ENCODE measurements at regions not wholly inside any gene's neighbourhood (a gene's known extent, or its start where the extent isn't known, plus 50 kb on each side); places are given as distances from the start of the nearest gene placed in this dataset.

- Histone ChIP-seq H3K36me3 (ENCODE audit: control insufficient read depth, insufficient read depth, low read length) (no peaks in the 10 kb centered on the region), H3K27me3 (replicated peaks; ENCODE audit: control insufficient read depth, insufficient read depth, low read length) (no peaks in the 10 kb centered on the region), H3K4me1 (0 out of 2 replicates have a peak, but pooled peaks cover 7% of the 10 kb centered on the region), H3K9me3 (no peaks in the 10 kb centered on the region; the same call in 1 of the 2 replicates), H3K4me3 (ENCODE audit: low read depth, low read length) (no peak overlapping the region)
- ChIA-PET CTCF (no interaction called here), POLR2A (no interaction called here)
- BruUV-seq (replicated peaks) = no TSS peak
- no peak overlapping the region for H3K4me3 Mint-ChIP-seq (ENCODE audit: unreplicated experiment)
- H3K36me3 Mint-ChIP-seq (ENCODE audit: insufficient read depth, unreplicated experiment) = no peaks in the 10 kb centered on the region
- H3K4me1 Mint-ChIP-seq (ENCODE audit: low read depth, unreplicated experiment) = peaks cover 7% of the 10 kb centered on the region
- no peak overlapping the region for H3K27ac Mint-ChIP-seq (ENCODE audit: unreplicated experiment)
- peaks cover 7% of the 10 kb centered on the region for H3K9me3 Mint-ChIP-seq (ENCODE audit: unreplicated experiment)
- TF ChIP-seq, protein P1, sequence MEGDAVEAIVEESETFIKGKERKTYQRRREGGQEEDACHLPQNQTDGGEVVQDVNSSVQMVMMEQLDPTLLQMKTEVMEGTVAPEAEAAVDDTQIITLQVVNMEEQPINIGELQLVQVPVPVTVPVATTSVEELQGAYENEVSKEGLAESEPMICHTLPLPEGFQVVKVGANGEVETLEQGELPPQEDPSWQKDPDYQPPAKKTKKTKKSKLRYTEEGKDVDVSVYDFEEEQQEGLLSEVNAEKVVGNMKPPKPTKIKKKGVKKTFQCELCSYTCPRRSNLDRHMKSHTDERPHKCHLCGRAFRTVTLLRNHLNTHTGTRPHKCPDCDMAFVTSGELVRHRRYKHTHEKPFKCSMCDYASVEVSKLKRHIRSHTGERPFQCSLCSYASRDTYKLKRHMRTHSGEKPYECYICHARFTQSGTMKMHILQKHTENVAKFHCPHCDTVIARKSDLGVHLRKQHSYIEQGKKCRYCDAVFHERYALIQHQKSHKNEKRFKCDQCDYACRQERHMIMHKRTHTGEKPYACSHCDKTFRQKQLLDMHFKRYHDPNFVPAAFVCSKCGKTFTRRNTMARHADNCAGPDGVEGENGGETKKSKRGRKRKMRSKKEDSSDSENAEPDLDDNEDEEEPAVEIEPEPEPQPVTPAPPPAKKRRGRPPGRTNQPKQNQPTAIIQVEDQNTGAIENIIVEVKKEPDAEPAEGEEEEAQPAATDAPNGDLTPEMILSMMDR (IDR thresholded peaks at IDR 0.05; ENCODE audit: insufficient read depth in 1 of 2, low read depth in 1 of 2, low read length in 1 of 2, severe bottlenecking in 1 of 2, unreplicated experiment in 1 of 2) = no peak
- intact Hi-C loops (cut with micrococcal nuclease; ENCODE audit: unreplicated experiment) = no loop called here
- DNase-seq = no peak
- H3K27me3 Mint-ChIP-seq (ENCODE audit: insufficient read depth, unreplicated experiment) = no peaks in the 10 kb centered on the region
Observed at GRCh38 chr6:139819776-139820175, 445.3 kb upstream of the CITED2 start.

- H3K9me3 ChIP-seq = no peaks in the 10 kb centered on the region; the same call in 1 of the 2 replicates
- no peaks in the 10 kb centered on the region for H3K4me1 ChIP-seq
- Mint-ChIP-seq H3K9me3 (ENCODE audit: unreplicated experiment) (peaks cover 7% of the 10 kb centered on the region), H3K4me3 (ENCODE audit: unreplicated experiment) (no peak overlapping the region), H3K36me3 (ENCODE audit: insufficient read depth, unreplicated experiment) (no peaks in the 10 kb centered on the region), H3K27ac (ENCODE audit: unreplicated experiment) (no peak overlapping the region), H3K4me1 (ENCODE audit: low read depth, unreplicated experiment) (no peaks in the 10 kb centered on the region), H3K27me3 (ENCODE audit: insufficient read depth, unreplicated experiment) (no peaks in the 10 kb centered on the region)
- ChIA-PET POLR2A (no interaction called here), CTCF (no interaction called here)
- DNase-seq = no peak
- H3K4me3 ChIP-seq (ENCODE audit: low read depth, low read length) = no peak overlapping the region
- no TSS peak for BruUV-seq (replicated peaks)
- H3K27me3 ChIP-seq (replicated peaks; ENCODE audit: control insufficient read depth, insufficient read depth, low read length) = no peaks in the 10 kb centered on the region
- TF ChIP-seq, protein P1 (IDR thresholded peaks at IDR 0.05; ENCODE audit: insufficient read depth in 1 of 2, low read depth in 1 of 2, low read length in 1 of 2, severe bottlenecking in 1 of 2, unreplicated experiment in 1 of 2) = no peak
- intact Hi-C loops (cut with micrococcal nuclease; ENCODE audit: unreplicated experiment) = no loop called here
- H3K36me3 ChIP-seq (ENCODE audit: control insufficient read depth, insufficient read depth, low read length) = no peaks in the 10 kb centered on the region
Observed at GRCh38 chr6:139812939-139813338, 438.5 kb upstream of the CITED2 start.

DNA sequence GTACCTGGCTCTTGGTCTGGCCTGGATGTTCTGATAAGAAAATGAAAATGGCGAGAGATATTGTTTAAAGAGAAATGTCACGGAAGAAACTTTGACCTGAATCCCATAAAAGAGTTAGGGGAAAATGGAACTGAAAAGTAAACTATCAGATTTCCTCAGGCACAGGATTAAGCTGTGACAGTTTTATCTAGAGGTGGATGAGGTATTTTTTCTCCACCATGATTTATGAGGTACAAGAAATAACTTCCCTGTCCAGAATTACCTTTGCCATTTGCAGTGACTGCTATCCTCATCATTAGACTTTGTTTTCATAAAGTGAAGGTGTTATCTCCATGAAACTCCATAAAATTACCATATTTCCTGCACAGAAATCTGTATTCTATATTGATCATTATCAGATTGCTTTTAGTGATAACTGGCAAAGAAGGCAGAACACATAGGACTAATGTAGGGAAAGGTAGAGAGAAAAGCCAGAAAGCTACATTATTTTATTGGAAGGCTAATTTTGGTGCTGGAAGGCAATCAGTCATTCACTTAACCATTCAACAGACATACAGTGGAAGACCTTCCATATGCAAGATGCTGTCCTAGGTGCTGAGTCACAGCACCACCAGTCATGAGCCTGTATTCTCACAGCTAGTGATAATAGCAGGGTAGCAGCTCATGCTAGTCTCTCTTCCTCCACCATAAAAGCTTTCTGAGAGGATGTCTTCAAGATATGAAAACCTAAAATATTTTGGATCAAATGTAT lies 427.3 kb upstream of the CITED2 start:
- Histone ChIP-seq H3K4me3 (ENCODE audit: low read depth, low read length) (no peak overlapping the region), H3K27me3 (replicated peaks; ENCODE audit: control insufficient read depth, insufficient read depth, low read length) (no peaks in the 10 kb centered on the region), H3K36me3 (ENCODE audit: control insufficient read depth, insufficient read depth, low read length) (no peaks in the 10 kb centered on the region), H3K9me3 (peaks cover 3% of the 10 kb centered on the region; the same call in 1 of the 2 replicates), H3K4me1 (peaks cover 12% of the 10 kb centered on the region)
- H3K9me3 Mint-ChIP-seq (ENCODE audit: unreplicated experiment) = no peaks in the 10 kb centered on the region
- ChIA-PET POLR2A (no interaction called here), CTCF (no interaction called here)
- BruUV-seq (replicated peaks) = no TSS peak
- TF ChIP-seq, protein P1 (IDR thresholded peaks at IDR 0.05; ENCODE audit: insufficient read depth in 1 of 2, low read depth in 1 of 2, low read length in 1 of 2, severe bottlenecking in 1 of 2, unreplicated experiment in 1 of 2) = no peak
- no peaks in the 10 kb centered on the region for H3K27me3 Mint-ChIP-seq (ENCODE audit: insufficient read depth, unreplicated experiment)
- H3K27ac Mint-ChIP-seq (ENCODE audit: unreplicated experiment) = no peak overlapping the region
- H3K36me3 Mint-ChIP-seq (ENCODE audit: insufficient read depth, unreplicated experiment) = no peaks in the 10 kb centered on the region
- DNase-seq = peak; percentile 15 to 39
- intact Hi-C loops (cut with micrococcal nuclease; ENCODE audit: unreplicated experiment) = no loop called here
- H3K4me1 Mint-ChIP-seq (ENCODE audit: low read depth, unreplicated experiment) = no peaks in the 10 kb centered on the region
- no peak overlapping the region for H3K4me3 Mint-ChIP-seq (ENCODE audit: unreplicated experiment)
